ENCODE measurements at regions not wholly inside any gene's neighbourhood (a gene's known extent, or its start where the extent isn't known, plus 50 kb on each side); places are given as distances from the start of the nearest gene placed in this dataset.

DNA sequence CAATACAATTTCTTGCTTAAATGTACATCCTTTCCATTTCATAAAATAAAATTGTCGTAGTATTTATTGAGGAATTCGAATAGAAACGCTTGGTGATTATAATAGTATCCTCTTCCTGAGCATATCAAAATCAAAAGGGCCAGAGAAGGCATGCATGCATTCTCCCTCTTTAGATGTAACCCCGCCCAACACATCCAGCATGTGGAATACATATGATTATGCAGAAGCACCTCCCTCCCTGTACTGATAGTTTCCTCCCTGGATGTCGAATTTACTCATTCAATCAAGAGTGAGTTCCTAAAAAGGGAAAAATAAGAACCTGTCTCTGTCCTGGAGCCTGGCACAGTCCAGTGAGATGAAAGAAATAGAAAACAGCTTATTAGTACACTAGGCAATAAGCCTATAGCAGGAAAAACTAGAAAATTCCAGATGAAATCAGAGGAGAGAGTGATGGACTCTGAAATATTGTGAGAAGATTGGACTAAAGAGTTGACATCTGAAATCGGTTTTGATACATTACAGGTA is 262.9 kb downstream of the RDH14 start:
- no peak for TF ChIP-seq POLR2A (IDR thresholded peaks at IDR 0.05)
- TF ChIP-seq, protein P1, sequence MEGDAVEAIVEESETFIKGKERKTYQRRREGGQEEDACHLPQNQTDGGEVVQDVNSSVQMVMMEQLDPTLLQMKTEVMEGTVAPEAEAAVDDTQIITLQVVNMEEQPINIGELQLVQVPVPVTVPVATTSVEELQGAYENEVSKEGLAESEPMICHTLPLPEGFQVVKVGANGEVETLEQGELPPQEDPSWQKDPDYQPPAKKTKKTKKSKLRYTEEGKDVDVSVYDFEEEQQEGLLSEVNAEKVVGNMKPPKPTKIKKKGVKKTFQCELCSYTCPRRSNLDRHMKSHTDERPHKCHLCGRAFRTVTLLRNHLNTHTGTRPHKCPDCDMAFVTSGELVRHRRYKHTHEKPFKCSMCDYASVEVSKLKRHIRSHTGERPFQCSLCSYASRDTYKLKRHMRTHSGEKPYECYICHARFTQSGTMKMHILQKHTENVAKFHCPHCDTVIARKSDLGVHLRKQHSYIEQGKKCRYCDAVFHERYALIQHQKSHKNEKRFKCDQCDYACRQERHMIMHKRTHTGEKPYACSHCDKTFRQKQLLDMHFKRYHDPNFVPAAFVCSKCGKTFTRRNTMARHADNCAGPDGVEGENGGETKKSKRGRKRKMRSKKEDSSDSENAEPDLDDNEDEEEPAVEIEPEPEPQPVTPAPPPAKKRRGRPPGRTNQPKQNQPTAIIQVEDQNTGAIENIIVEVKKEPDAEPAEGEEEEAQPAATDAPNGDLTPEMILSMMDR (IDR thresholded peaks at IDR 0.05), result no peak
